Chondrocyte (in vitro differentiated cells): ENCODE measurements at regions not wholly inside any gene's neighbourhood (a gene's known extent, or its start where the extent isn't known, plus 50 kb on each side); places are given as distances from the start of the nearest gene placed in this dataset.

ENCODE experiments used
- DNase-seq: peaks from one replicate; pipeline ENCODE4 v3.0.0; 2021; ENCODE audit warnings: mixed read lengths, low spot score
- H3K27ac Mint-ChIP-seq: one replicate; pipeline ENCODE4 v1.8.0; 2021; ENCODE audit warnings: mild to moderate bottlenecking, moderate library complexity, mixed read lengths; ENCODE audit not compliant: unreplicated experiment
- H3K27me3 Mint-ChIP-seq: 2 replicates; pipeline ENCODE4 v1.8.0; 2021; ENCODE audit warnings: low read depth, mixed read lengths
- H3K36me3 Mint-ChIP-seq: 2 replicates; pipeline ENCODE4 v1.8.0; 2021; ENCODE audit warnings: low read depth, mixed read lengths
- H3K4me1 Mint-ChIP-seq: 2 replicates; pipeline ENCODE4 v1.8.0; 2021; ENCODE audit warnings: low read depth, mild to moderate bottlenecking, mixed read lengths
- H3K4me3 Mint-ChIP-seq: one replicate; pipeline ENCODE4 v1.8.0; 2021; ENCODE audit warnings: mild to moderate bottlenecking, moderate library complexity, mixed read lengths; ENCODE audit not compliant: unreplicated experiment
- H3K9me3 Mint-ChIP-seq: 2 replicates; pipeline ENCODE4 v1.8.0; 2021; ENCODE audit warnings: low read depth, mixed read lengths
- CTCF ChIP-seq: fragments of 200-600 bp; sonication (generic); IDR thresholded peaks from 2 replicates; pipeline ENCODE4 v1.5.0; 2021; ENCODE audit warnings: antibody characterized with exemption, mild to moderate bottlenecking, moderate library complexity

GRCh38 chr5:109944461-109944860 lies 254.7 kb downstream of the MAN2A1 start:
- Mint-ChIP-seq H3K4me1 (no peaks in the 10 kb centered on the region), H3K27me3 (no peaks in the 10 kb centered on the region), H3K9me3 (peaks cover 17% of the 10 kb centered on the region), H3K4me3 (no peak overlapping the region), H3K36me3 (peaks cover 1% of the 10 kb centered on the region), H3K27ac (no peak overlapping the region)
- no peak for DNase-seq
- TF ChIP-seq CTCF = no peak

GRCh38 chr5:109945097-109945678 lies 255.5 kb downstream of the MAN2A1 start:
- no peaks in the 10 kb centered on the region for H3K4me1 Mint-ChIP-seq
- no peak overlapping the region for H3K27ac Mint-ChIP-seq
- TF ChIP-seq CTCF = no peak
- peaks cover 10% of the 10 kb centered on the region for H3K9me3 Mint-ChIP-seq
- no peak overlapping the region for H3K4me3 Mint-ChIP-seq
- no peak for DNase-seq
- H3K27me3 Mint-ChIP-seq = no peaks in the 10 kb centered on the region
- no peaks in the 10 kb centered on the region for H3K36me3 Mint-ChIP-seq

- Mint-ChIP-seq H3K27ac (no peak overlapping the region), H3K9me3 (peaks cover 3% of the 10 kb centered on the region), H3K27me3 (no peaks in the 10 kb centered on the region), H3K36me3 (no peaks in the 10 kb centered on the region), H3K4me1 (no peaks in the 10 kb centered on the region), H3K4me3 (no peak overlapping the region)
- TF ChIP-seq CTCF = no peak
- no peak for DNase-seq
These were observed 256.2 kb downstream of the MAN2A1 start for GRCh38 chr5:109945723-109946480.

- Mint-ChIP-seq H3K27ac (no peak overlapping the region), H3K36me3 (no peaks in the 10 kb centered on the region), H3K4me3 (no peak overlapping the region), H3K27me3 (no peaks in the 10 kb centered on the region), H3K9me3 (no peaks in the 10 kb centered on the region), H3K4me1 (no peaks in the 10 kb centered on the region)
- DNase-seq = no peak
- no peak for TF ChIP-seq CTCF
These were observed 256.9 kb downstream of the MAN2A1 start for GRCh38 chr5:109946610-109947009.

GRCh38 chr5:109947667-109948066 lies 257.9 kb downstream of the MAN2A1 start:
- Mint-ChIP-seq H3K4me3 (no peak overlapping the region), H3K27me3 (no peaks in the 10 kb centered on the region), H3K4me1 (no peaks in the 10 kb centered on the region), H3K27ac (no peak overlapping the region), H3K9me3 (no peaks in the 10 kb centered on the region), H3K36me3 (no peaks in the 10 kb centered on the region)
- no peak for DNase-seq
- TF ChIP-seq CTCF = no peak
